ENCODE measurements at regions not wholly inside any gene's neighbourhood (a gene's known extent, or its start where the extent isn't known, plus 50 kb on each side); places are given as distances from the start of the nearest gene placed in this dataset.

GRCh38 chr5:164433106-164433870, 927.9 kb downstream of the MAT2B start:
- H3K4me3 ChIP-seq (ENCODE audit: low read depth, low read length), result no peak overlapping the region
- DNase-seq (ENCODE audit: low read depth) (no peak), FAIRE-seq (peak; percentile 43)
- TF ChIP-seq CTCF (IDR thresholded peaks at IDR 0.05; ENCODE audit: insufficient read depth, low read length, severe bottlenecking), result no peak
- no peaks in the 10 kb centered on the region for H3K27me3 ChIP-seq (ENCODE audit: control insufficient read depth, insufficient read depth, low read length)
- H3K36me3 ChIP-seq (ENCODE audit: control insufficient read depth, insufficient read depth, low read length), result no peaks in the 10 kb centered on the region

- H3K36me3 ChIP-seq (ENCODE audit: control insufficient read depth, insufficient read depth, low read length), result no peaks in the 10 kb centered on the region
- no peak overlapping the region for H3K4me3 ChIP-seq (ENCODE audit: low read depth, low read length)
- no peak for DNase-seq (ENCODE audit: low read depth)
- no peak for FAIRE-seq
- H3K27me3 ChIP-seq (ENCODE audit: control insufficient read depth, insufficient read depth, low read length), result no peaks in the 10 kb centered on the region
- no peak for TF ChIP-seq CTCF (IDR thresholded peaks at IDR 0.05; ENCODE audit: insufficient read depth, low read length, severe bottlenecking)
These were observed 930.2 kb downstream of the MAT2B start for GRCh38 chr5:164435576-164435975.

GRCh38 chr5:164439799-164440198, 934.4 kb downstream of the MAT2B start:
- Histone ChIP-seq H3K36me3 (ENCODE audit: control insufficient read depth, insufficient read depth, low read length) (no peaks in the 10 kb centered on the region), H3K27me3 (ENCODE audit: control insufficient read depth, insufficient read depth, low read length) (no peaks in the 10 kb centered on the region), H3K4me3 (ENCODE audit: low read depth, low read length) (no peak overlapping the region)
- TF ChIP-seq CTCF (IDR thresholded peaks at IDR 0.05; ENCODE audit: insufficient read depth, low read length, severe bottlenecking), result no peak
- DNase-seq (ENCODE audit: low read depth) (no peak), FAIRE-seq (no peak)

GRCh38 chr5:164449460-164449859, 944.0 kb downstream of the MAT2B start:
- DNase-seq (ENCODE audit: low read depth) (no peak), FAIRE-seq (no peak)
- TF ChIP-seq CTCF (IDR thresholded peaks at IDR 0.05; ENCODE audit: insufficient read depth, low read length, severe bottlenecking), result no peak
- H3K27me3 ChIP-seq (ENCODE audit: control insufficient read depth, insufficient read depth, low read length), result no peaks in the 10 kb centered on the region
- no peak overlapping the region for H3K4me3 ChIP-seq (ENCODE audit: low read depth, low read length)
- no peaks in the 10 kb centered on the region for H3K36me3 ChIP-seq (ENCODE audit: control insufficient read depth, insufficient read depth, low read length)

GRCh38 chr5:164466033-164466432, 960.6 kb downstream of the MAT2B start:
- no peaks in the 10 kb centered on the region for H3K27me3 ChIP-seq (ENCODE audit: control insufficient read depth, insufficient read depth, low read length)
- FAIRE-seq (no peak), DNase-seq (ENCODE audit: low read depth) (peak; percentile 15)
- no peaks in the 10 kb centered on the region for H3K36me3 ChIP-seq (ENCODE audit: control insufficient read depth, insufficient read depth, low read length)
- TF ChIP-seq CTCF (IDR thresholded peaks at IDR 0.05; ENCODE audit: insufficient read depth, low read length, severe bottlenecking), result no peak
- no peak overlapping the region for H3K4me3 ChIP-seq (ENCODE audit: low read depth, low read length)

GRCh38 chr5:164470312-164470711, 964.9 kb downstream of the MAT2B start:
- no peak for FAIRE-seq
- peak; percentile 23 for DNase-seq (ENCODE audit: low read depth)
- Histone ChIP-seq H3K27me3 (ENCODE audit: control insufficient read depth, insufficient read depth, low read length) (no peaks in the 10 kb centered on the region), H3K36me3 (ENCODE audit: control insufficient read depth, insufficient read depth, low read length) (no peaks in the 10 kb centered on the region), H3K4me3 (ENCODE audit: low read depth, low read length) (no peak overlapping the region)
- no peak for TF ChIP-seq CTCF (IDR thresholded peaks at IDR 0.05; ENCODE audit: insufficient read depth, low read length, severe bottlenecking)

Data from bronchial epithelial cell (primary cell).